A673 (cell line): ENCODE measurements at regions not wholly inside any gene's neighbourhood (a gene's known extent, or its start where the extent isn't known, plus 50 kb on each side); places are given as distances from the start of the nearest gene placed in this dataset.

Experiments
- BruUV-seq: library from RNA; stranded (reverse); fragments of 400-500 nt; replicated peaks from 2 replicates; lab custom pipeline; 2021; lab: Mats Ljungman, UMichigan
- CTCF ChIA-PET: fragments of 300-600 bp; sonication (Branson Sonifier 250); formaldehyde crosslinking; loops from one replicate; lab custom pipeline; 2022; ENCODE audit warnings: antibody characterized with exemption; lab: Charles Lee
- POLR2A ChIA-PET: fragments of 300-600 bp; sonication (Branson Sonifier 250); formaldehyde crosslinking; loops from one replicate; lab custom pipeline; 2022; ENCODE audit warnings: antibody characterized with exemption; ENCODE audit not compliant: low non-redundant PET; lab: Charles Lee
- DNase-seq: peaks from one replicate; pipeline ENCODE4 v3.0.0-alpha.2; 2015; ENCODE audit warnings: low spot score
- H3K27ac ChIP-seq: fragments of 200-600 bp; sonication (generic); 2 replicates; pipeline ENCODE4 v1.5.1; 2016; ENCODE audit warnings: mixed run types, low read depth, mild to moderate bottlenecking, mixed read lengths, antibody characterized with exemption, low read length; ENCODE audit not compliant: poor library complexity, severe bottlenecking
- H3K27me3 ChIP-seq: fragments of 200-600 bp; sonication (generic); replicated peaks from 2 replicates; pipeline ENCODE4 v1.6.1; 2017; ENCODE audit warnings: mixed run types, low read depth, mild to moderate bottlenecking, mixed read lengths, antibody characterized with exemption, low read length; ENCODE audit not compliant: insufficient read depth, poor library complexity
- H3K36me3 ChIP-seq: fragments of 200-600 bp; sonication (generic); 2 replicates; pipeline ENCODE4 v1.6.1; 2016; ENCODE audit warnings: mixed run types, mild to moderate bottlenecking, mixed read lengths, antibody characterized with exemption, low read length; ENCODE audit not compliant: insufficient read depth, poor library complexity, severe bottlenecking
- H3K4me1 ChIP-seq: fragments of 200-600 bp; sonication (generic); 2 replicates; pipeline ENCODE4 v1.6.1; 2017; ENCODE audit warnings: mixed run types, mild to moderate bottlenecking, mixed read lengths, antibody characterized with exemption, low read length; ENCODE audit not compliant: insufficient read depth, poor library complexity, severe bottlenecking
- H3K4me3 ChIP-seq: fragments of 200-600 bp; sonication (generic); 2 replicates; pipeline ENCODE4 v1.5.1; 2016; ENCODE audit warnings: low read depth, mixed run types, mild to moderate bottlenecking, mixed read lengths, low read length; ENCODE audit not compliant: poor library complexity, severe bottlenecking
- H3K9me3 ChIP-seq: fragments of 200-600 bp; sonication (generic); 2 replicates; pipeline ENCODE4 v1.6.1; 2016; ENCODE audit warnings: mixed run types, low read depth, mild to moderate bottlenecking, mixed read lengths, antibody characterized with exemption, low read length; ENCODE audit not compliant: poor library complexity, severe bottlenecking
- EZH2 ChIP-seq: fragments of 200-600 bp; sonication (generic); IDR thresholded peaks from 2 replicates; pipeline ENCODE4 v1.6.1; 2017; ENCODE audit warnings: borderline replicate concordance, low read depth, mild to moderate bottlenecking, mixed read lengths, antibody characterized with exemption, low read length; ENCODE audit not compliant: poor library complexity, severe bottlenecking
- intact Hi-C: fragments of 100-400 bp; cut with micrococcal nuclease; formaldehyde crosslinking; loops from one replicate; pipeline ENCODE4 v1.10.0; 2022; ENCODE audit not compliant: unreplicated experiment
- TF ChIP-seq, protein P1 (sequence below): fragments of 300-800, 200-600 bp; sonication (generic); conservative IDR thresholded peaks from 2 replicates; pipeline ENCODE4 v1.5.1; 2017; ENCODE audit warnings: low read depth, mild to moderate bottlenecking, antibody characterized with exemption, low read length, moderate library complexity, mixed read lengths

DNA sequence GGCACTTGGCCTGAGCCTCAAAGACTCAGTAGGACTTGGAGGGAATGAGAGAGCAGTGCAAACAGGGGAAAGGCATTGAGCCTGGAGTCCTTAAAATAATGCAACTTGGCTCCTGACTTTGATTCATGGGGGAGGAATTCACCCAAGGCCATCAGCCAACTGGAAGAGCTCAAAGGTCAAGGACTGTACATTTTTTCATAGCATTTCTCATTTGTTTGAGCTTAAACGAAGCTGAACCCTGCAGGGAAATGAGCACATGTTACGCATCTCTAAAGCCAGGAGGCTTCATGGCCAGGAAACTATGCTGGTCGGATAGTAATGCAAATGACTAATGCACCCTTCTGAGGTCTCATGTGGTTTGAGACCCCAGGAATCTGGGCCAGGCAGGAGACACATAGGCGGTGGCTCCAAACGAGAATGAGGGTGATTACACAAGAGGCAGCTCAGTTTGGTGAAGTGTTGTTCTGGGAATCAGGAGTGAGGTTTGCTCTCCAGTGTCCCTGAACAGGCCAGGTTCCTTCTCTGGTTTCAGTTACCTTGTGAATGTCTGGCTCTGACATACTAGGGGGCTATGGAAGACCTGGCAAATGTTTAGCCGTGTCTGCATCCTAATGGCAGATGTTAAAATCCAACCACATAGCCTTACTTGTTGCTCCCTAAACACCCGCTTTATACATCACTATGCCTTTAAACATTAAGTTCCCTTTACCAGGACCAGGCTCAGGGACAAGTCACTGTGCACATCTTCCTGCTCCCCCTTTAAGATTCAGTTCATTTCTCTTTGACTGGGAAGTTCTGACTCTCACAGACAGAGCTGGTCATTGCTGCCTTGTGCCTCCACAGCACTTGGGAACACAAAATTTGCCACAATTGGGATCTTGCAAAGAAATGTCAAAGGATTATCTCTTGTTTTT lies 503.9 kb upstream of the USP24 start:
- BruUV-seq = no TSS peak
- no peak overlapping the region for H3K27ac ChIP-seq

DNA sequence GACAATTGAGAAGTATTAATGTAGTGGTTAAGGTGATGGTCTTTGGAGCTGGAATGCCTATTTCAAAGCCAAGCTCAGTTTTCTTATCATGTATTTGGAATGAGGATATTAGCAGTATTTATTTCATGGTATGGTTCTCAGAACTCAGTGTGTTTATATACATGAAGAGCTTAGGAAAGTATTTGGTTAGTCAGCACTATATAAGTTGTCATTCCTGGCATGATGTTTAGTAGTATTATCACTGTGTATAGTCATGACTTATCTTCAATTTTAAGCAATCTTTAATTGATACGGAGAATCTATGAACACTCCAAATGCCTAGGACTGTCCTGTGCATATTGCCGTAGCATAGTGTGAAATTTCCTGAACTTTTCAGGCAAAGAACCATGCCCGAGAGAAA lies 501.9 kb upstream of the USP24 start:
- POLR2A ChIA-PET = no interaction called here
- TF ChIP-seq EZH2 = no peak
- TF ChIP-seq, protein P1, sequence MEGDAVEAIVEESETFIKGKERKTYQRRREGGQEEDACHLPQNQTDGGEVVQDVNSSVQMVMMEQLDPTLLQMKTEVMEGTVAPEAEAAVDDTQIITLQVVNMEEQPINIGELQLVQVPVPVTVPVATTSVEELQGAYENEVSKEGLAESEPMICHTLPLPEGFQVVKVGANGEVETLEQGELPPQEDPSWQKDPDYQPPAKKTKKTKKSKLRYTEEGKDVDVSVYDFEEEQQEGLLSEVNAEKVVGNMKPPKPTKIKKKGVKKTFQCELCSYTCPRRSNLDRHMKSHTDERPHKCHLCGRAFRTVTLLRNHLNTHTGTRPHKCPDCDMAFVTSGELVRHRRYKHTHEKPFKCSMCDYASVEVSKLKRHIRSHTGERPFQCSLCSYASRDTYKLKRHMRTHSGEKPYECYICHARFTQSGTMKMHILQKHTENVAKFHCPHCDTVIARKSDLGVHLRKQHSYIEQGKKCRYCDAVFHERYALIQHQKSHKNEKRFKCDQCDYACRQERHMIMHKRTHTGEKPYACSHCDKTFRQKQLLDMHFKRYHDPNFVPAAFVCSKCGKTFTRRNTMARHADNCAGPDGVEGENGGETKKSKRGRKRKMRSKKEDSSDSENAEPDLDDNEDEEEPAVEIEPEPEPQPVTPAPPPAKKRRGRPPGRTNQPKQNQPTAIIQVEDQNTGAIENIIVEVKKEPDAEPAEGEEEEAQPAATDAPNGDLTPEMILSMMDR = no peak
- Histone ChIP-seq H3K4me3 (no peak overlapping the region), H3K27ac (no peak overlapping the region), H3K4me1 (no peaks in the 10 kb centered on the region), H3K36me3 (no peaks in the 10 kb centered on the region), H3K9me3 (no peaks in the 10 kb centered on the region), H3K27me3 (no peaks in the 10 kb centered on the region)
- no peak for DNase-seq
- CTCF ChIA-PET = no interaction called here
- intact Hi-C loops = no loop called here
- BruUV-seq = no TSS peak

More for the DNA sequence above, 503.9 kb upstream of the USP24 start:
- Histone ChIP-seq H3K4me3 (no peak overlapping the region), H3K4me1 (no peaks in the 10 kb centered on the region), H3K9me3 (no peaks in the 10 kb centered on the region), H3K27me3 (no peaks in the 10 kb centered on the region), H3K36me3 (no peaks in the 10 kb centered on the region)
- intact Hi-C loops = no loop called here
- POLR2A ChIA-PET = no interaction called here
- TF ChIP-seq EZH2 = no peak
- TF ChIP-seq, protein P1 = no peak
- CTCF ChIA-PET = no interaction called here
- DNase-seq = no peak

DNA sequence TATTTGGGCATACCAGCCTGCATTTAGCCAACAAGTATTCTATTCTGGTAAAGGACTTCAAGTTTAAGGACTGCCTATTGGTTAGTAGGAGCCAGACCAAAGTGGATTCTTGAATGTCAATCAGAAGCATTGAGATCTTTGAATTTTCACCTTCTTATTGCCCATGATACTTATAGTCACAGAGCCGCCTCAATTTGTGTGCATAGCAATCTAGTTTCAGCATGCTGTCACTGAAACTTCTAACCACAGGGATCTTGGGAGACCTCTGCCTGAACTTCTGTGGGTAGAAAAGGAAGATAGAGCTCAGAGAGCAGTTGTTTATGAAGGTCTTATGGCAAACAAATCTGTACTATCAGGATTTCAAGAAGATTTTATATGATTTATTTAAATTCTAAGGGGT lies 501.4 kb upstream of the USP24 start:
- ChIA-PET CTCF (no interaction called here), POLR2A (no interaction called here)
- intact Hi-C loops = no loop called here
- H3K4me1 ChIP-seq = no peaks in the 10 kb centered on the region
- TF ChIP-seq EZH2 = no peak
- TF ChIP-seq, protein P1 = no peak
- H3K27ac ChIP-seq = no peak overlapping the region
- no peak overlapping the region for H3K4me3 ChIP-seq
- no peaks in the 10 kb centered on the region for H3K9me3 ChIP-seq
- no peak for DNase-seq
- H3K36me3 ChIP-seq = no peaks in the 10 kb centered on the region
- no peaks in the 10 kb centered on the region for H3K27me3 ChIP-seq
- BruUV-seq = no TSS peak
